ENCODE measurements at regions not wholly inside any gene's neighbourhood (a gene's known extent, or its start where the extent isn't known, plus 50 kb on each side); places are given as distances from the start of the nearest gene placed in this dataset.
"Not testable (repeated sequence)": the region's sequence is repeated elsewhere in the genome, so short reads cannot be mapped to it uniquely, and the experiment has no call there.

GRCh38 chr2:163086940-163087339, 248.4 kb upstream of the KCNH7 start:
- H3K9ac ChIP-seq (ENCODE audit: low read length) = no peak overlapping the region
- no peaks in the 10 kb centered on the region for H4K20me1 ChIP-seq (ENCODE audit: low read depth, low read length)
- no peak overlapping the region for H3K4me3 ChIP-seq (ENCODE audit: insufficient read depth, low read length, poor library complexity, severe bottlenecking)
- H3K4me2 ChIP-seq (ENCODE audit: low read depth, low read length, poor library complexity, severe bottlenecking) = no peak overlapping the region
- no peaks in the 10 kb centered on the region for H3K79me2 ChIP-seq (ENCODE audit: insufficient read depth, low read length)
- TF ChIP-seq, protein P1, sequence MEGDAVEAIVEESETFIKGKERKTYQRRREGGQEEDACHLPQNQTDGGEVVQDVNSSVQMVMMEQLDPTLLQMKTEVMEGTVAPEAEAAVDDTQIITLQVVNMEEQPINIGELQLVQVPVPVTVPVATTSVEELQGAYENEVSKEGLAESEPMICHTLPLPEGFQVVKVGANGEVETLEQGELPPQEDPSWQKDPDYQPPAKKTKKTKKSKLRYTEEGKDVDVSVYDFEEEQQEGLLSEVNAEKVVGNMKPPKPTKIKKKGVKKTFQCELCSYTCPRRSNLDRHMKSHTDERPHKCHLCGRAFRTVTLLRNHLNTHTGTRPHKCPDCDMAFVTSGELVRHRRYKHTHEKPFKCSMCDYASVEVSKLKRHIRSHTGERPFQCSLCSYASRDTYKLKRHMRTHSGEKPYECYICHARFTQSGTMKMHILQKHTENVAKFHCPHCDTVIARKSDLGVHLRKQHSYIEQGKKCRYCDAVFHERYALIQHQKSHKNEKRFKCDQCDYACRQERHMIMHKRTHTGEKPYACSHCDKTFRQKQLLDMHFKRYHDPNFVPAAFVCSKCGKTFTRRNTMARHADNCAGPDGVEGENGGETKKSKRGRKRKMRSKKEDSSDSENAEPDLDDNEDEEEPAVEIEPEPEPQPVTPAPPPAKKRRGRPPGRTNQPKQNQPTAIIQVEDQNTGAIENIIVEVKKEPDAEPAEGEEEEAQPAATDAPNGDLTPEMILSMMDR (IDR thresholded peaks at IDR 0.05; ENCODE audit: insufficient read depth, low read length, poor library complexity, severe bottlenecking) = no peak
- no peak for TF ChIP-seq EZH2phosphoT487 (conservative IDR thresholded peaks at IDR 0.05; ENCODE audit: low read length)
- H3K9me2 ChIP-seq (replicated peaks; ENCODE audit: insufficient read depth, low read length) = no peaks in the 10 kb centered on the region; the same call in 1 of the 2 replicates
- no peaks in the 10 kb centered on the region for H3K27me3 ChIP-seq (ENCODE audit: low read length)
- no peaks in the 10 kb centered on the region for H3F3A ChIP-seq (ENCODE audit: insufficient read depth)
- no peaks in the 10 kb centered on the region for H3K36me3 ChIP-seq (ENCODE audit: low read length)
- H2AFZ ChIP-seq (ENCODE audit: low read depth, low read length, severe bottlenecking) = no peak overlapping the region
- no peak overlapping the region for H3K27ac ChIP-seq (ENCODE audit: low read depth, low read length)
- H3K9me3 ChIP-seq (ENCODE audit: insufficient read depth, low read length) = no peaks in the 10 kb centered on the region

GRCh38 chr2:163085366-163086024, 246.9 kb upstream of the KCNH7 start:
- not testable (repeated sequence) for H2AFZ ChIP-seq (ENCODE audit: low read depth, low read length, severe bottlenecking); H3F3A ChIP-seq (ENCODE audit: insufficient read depth); H4K20me1 ChIP-seq (ENCODE audit: low read depth, low read length); H3K27ac ChIP-seq (ENCODE audit: low read depth, low read length); H3K79me2 ChIP-seq (ENCODE audit: insufficient read depth, low read length); H3K9me2 ChIP-seq (replicated peaks; ENCODE audit: insufficient read depth, low read length); H3K9me3 ChIP-seq (ENCODE audit: insufficient read depth, low read length); H3K36me3 ChIP-seq (ENCODE audit: low read length); H3K4me2 ChIP-seq (ENCODE audit: low read depth, low read length, poor library complexity, severe bottlenecking); H3K27me3 ChIP-seq (ENCODE audit: low read length); H3K4me3 ChIP-seq (ENCODE audit: insufficient read depth, low read length, poor library complexity, severe bottlenecking); H3K9ac ChIP-seq (ENCODE audit: low read length)

- Histone ChIP-seq H3K79me2 (ENCODE audit: insufficient read depth, low read length) (no peaks in the 10 kb centered on the region), H3K9me2 (replicated peaks; ENCODE audit: insufficient read depth, low read length) (no peaks in the 10 kb centered on the region; the same call in 1 of the 2 replicates), H3K27me3 (ENCODE audit: low read length) (no peaks in the 10 kb centered on the region), H3K27ac (ENCODE audit: low read depth, low read length) (no peak overlapping the region), H3K9me3 (ENCODE audit: insufficient read depth, low read length) (no peaks in the 10 kb centered on the region), H3K4me3 (ENCODE audit: insufficient read depth, low read length, poor library complexity, severe bottlenecking) (no peak overlapping the region), H2AFZ (ENCODE audit: low read depth, low read length, severe bottlenecking) (no peak overlapping the region), H3K36me3 (ENCODE audit: low read length) (no peaks in the 10 kb centered on the region), H3K9ac (ENCODE audit: low read length) (no peak overlapping the region), H3K4me2 (ENCODE audit: low read depth, low read length, poor library complexity, severe bottlenecking) (no peak overlapping the region), H4K20me1 (ENCODE audit: low read depth, low read length) (no peaks in the 10 kb centered on the region), H3F3A (ENCODE audit: insufficient read depth) (no peaks in the 10 kb centered on the region)
- TF ChIP-seq, protein P1 (IDR thresholded peaks at IDR 0.05; ENCODE audit: insufficient read depth, low read length, poor library complexity, severe bottlenecking) = no peak
- TF ChIP-seq EZH2phosphoT487 (conservative IDR thresholded peaks at IDR 0.05; ENCODE audit: low read length) = no peak
These were observed 243.2 kb upstream of the KCNH7 start for GRCh38 chr2:163081754-163082153.

DNA sequence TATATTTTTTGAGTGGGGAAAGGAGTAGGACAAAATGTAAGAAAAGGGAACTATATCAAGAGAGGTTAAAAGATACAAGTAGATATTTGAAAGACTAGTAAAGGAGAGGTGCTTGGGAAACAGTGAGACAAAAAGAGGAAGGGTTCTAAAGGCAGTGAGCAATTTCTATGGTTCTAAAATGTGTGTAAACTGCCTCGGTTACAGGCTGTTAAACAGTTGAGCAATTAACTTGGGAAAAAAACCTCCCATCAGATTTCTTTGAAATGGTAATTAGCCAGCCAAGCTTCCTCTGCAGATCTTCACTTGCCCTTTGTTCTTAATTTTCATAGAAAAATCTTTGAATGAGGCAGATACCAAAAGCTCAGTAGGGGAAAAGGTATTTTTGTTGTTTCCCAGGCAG, 238.7 kb upstream of the KCNH7 start:
- Histone ChIP-seq H3K27ac (ENCODE audit: low read depth, low read length) (no peak overlapping the region), H4K20me1 (ENCODE audit: low read depth, low read length) (no peaks in the 10 kb centered on the region), H2AFZ (ENCODE audit: low read depth, low read length, severe bottlenecking) (no peak overlapping the region), H3K4me3 (ENCODE audit: insufficient read depth, low read length, poor library complexity, severe bottlenecking) (no peak overlapping the region), H3K27me3 (ENCODE audit: low read length) (no peaks in the 10 kb centered on the region), H3K9me2 (replicated peaks; ENCODE audit: insufficient read depth, low read length) (no peaks in the 10 kb centered on the region), H3F3A (ENCODE audit: insufficient read depth) (no peaks in the 10 kb centered on the region), H3K36me3 (ENCODE audit: low read length) (no peaks in the 10 kb centered on the region), H3K9ac (ENCODE audit: low read length) (no peak overlapping the region), H3K9me3 (ENCODE audit: insufficient read depth, low read length) (no peaks in the 10 kb centered on the region), H3K4me2 (ENCODE audit: low read depth, low read length, poor library complexity, severe bottlenecking) (no peak overlapping the region), H3K79me2 (ENCODE audit: insufficient read depth, low read length) (no peaks in the 10 kb centered on the region)
- TF ChIP-seq EZH2phosphoT487 (conservative IDR thresholded peaks at IDR 0.05; ENCODE audit: low read length) = no peak
- TF ChIP-seq, protein P1 (IDR thresholded peaks at IDR 0.05; ENCODE audit: insufficient read depth, low read length, poor library complexity, severe bottlenecking) = no peak
